Gastroesophageal sphincter (tissue), 4 donors: ENCODE measurements at regions not wholly inside any gene's neighbourhood (a gene's known extent, or its start where the extent isn't known, plus 50 kb on each side); places are given as distances from the start of the nearest gene placed in this dataset.

Experiments
- ATAC-seq: fragments of 150-250 bp; one replicate; pipeline ENCODE4 v1.9.1; 2016; ENCODE audit warnings: mild to moderate bottlenecking, moderate library complexity
- H3K27ac ChIP-seq, 4 donors: fragments of 200-600 bp; sonication (generic) in 3 of 4; 1 replicate in 3 of 4; 2 replicates in 1 of 4; pipeline ENCODE4 v1.5.1; 2016 to 2019
- H3K27me3 ChIP-seq: fragments of 200-600 bp; sonication (generic); one replicate; pipeline ENCODE4 v1.5.1; 2019
- H3K36me3 ChIP-seq, 2 donors: fragments of 200-600 bp; sonication (generic); one replicate each; pipeline ENCODE4 v1.5.1; 2019; ENCODE audit warnings: control low read depth in 1 of 2
- H3K4me1 ChIP-seq, 3 donors: fragments of 200-600 bp; sonication (generic); 1 replicate in 2 of 3; 2 replicates in 1 of 3; pipeline ENCODE4 v1.5.1; 2016 to 2019; ENCODE audit warnings: control low read depth in 2 of 3
- H3K4me3 ChIP-seq, 2 donors: fragments of 200-600 bp; sonication (generic); one replicate each; pipeline ENCODE4 v1.5.1; 2019; ENCODE audit warnings: mild to moderate bottlenecking in 1 of 2, moderate library complexity in 1 of 2
- H3K9me3 ChIP-seq, 3 donors: fragments of 200-600 bp; sonication (generic); one replicate each; pipeline ENCODE4 v1.5.1; 2017 to 2019; ENCODE audit warnings: control low read depth in 2 of 3
- EP300 ChIP-seq: sonication (generic); formaldehyde crosslinking; IDR thresholded peaks from one replicate; pipeline ENCODE4 v1.6.1; 2017; ENCODE audit warnings: antibody characterized with exemption, mild to moderate bottlenecking
- POLR2A ChIP-seq, 2 donors: fragments of 450-650 bp; IDR thresholded peaks; one replicate each; pipeline ENCODE4 v1.6.1; 2017; ENCODE audit warnings: antibody characterized with exemption in 2 of 2, mild to moderate bottlenecking in 2 of 2, moderate library complexity in 1 of 2
- POLR2AphosphoS5 ChIP-seq: sonication (generic); formaldehyde crosslinking; IDR thresholded peaks from one replicate; pipeline ENCODE4 v1.6.1; 2017; ENCODE audit warnings: antibody characterized with exemption
- WGBS, 2 donors: methylation state at CpG; one replicate each; pipeline ENCODE4 v1.1.5; 2018; ENCODE audit warnings: low coverage in 1 of 2; 5-methylcytosine and 5-hydroxymethylcytosine counted together
- TF ChIP-seq, protein P1 (sequence below), 4 experiments: fragments of 200-600 bp in 2 of 4; fragments of 450-650 bp in 2 of 4; sonication (generic) in 1 of 4; IDR thresholded peaks; one replicate each; pipeline ENCODE4 v1.5.1; 2017 to 2019; ENCODE audit warnings: antibody characterized with exemption in 4 of 4, mild to moderate bottlenecking in 2 of 4, moderate library complexity in 2 of 4

GRCh38 chr7:82757-83155 lies 109.6 kb upstream of the FAM20C start:
- no peak for ATAC-seq
- Histone ChIP-seq H3K27me3 (no peaks in the 10 kb centered on the region), H3K27ac (no peak overlapping the region), H3K4me1 (peaks cover 0 to 41% (median 8%) of the 10 kb centered on the region in 3 donors), H3K36me3 (no peaks in the 10 kb centered on the region), H3K4me3 (no peak overlapping the region), H3K9me3 (no peaks in the 10 kb centered on the region)
- 96% methylated on average over 11 of the region's 11 CpGs; no CpG with 5 or more reads in 1 of the 2 donors for WGBS, 2 donors
- TF ChIP-seq, protein P1, sequence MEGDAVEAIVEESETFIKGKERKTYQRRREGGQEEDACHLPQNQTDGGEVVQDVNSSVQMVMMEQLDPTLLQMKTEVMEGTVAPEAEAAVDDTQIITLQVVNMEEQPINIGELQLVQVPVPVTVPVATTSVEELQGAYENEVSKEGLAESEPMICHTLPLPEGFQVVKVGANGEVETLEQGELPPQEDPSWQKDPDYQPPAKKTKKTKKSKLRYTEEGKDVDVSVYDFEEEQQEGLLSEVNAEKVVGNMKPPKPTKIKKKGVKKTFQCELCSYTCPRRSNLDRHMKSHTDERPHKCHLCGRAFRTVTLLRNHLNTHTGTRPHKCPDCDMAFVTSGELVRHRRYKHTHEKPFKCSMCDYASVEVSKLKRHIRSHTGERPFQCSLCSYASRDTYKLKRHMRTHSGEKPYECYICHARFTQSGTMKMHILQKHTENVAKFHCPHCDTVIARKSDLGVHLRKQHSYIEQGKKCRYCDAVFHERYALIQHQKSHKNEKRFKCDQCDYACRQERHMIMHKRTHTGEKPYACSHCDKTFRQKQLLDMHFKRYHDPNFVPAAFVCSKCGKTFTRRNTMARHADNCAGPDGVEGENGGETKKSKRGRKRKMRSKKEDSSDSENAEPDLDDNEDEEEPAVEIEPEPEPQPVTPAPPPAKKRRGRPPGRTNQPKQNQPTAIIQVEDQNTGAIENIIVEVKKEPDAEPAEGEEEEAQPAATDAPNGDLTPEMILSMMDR (IDR thresholded peaks at IDR 0.05) = no peak
- TF ChIP-seq POLR2A (IDR thresholded peaks at IDR 0.05) = no peak
- no peak for TF ChIP-seq EP300
- TF ChIP-seq POLR2AphosphoS5 = no peak

- TF ChIP-seq EP300 (no peak), POLR2A (IDR thresholded peaks at IDR 0.05) (no peak), POLR2AphosphoS5 (no peak)
- TF ChIP-seq, protein P1 (IDR thresholded peaks at IDR 0.05) = no peak
- Histone ChIP-seq H3K36me3 (no peaks in the 10 kb centered on the region), H3K4me3 (no peak overlapping the region), H3K9me3 (no peaks in the 10 kb centered on the region), H3K4me1 (peaks cover 0 to 45% (median 8%) of the 10 kb centered on the region in 3 donors), H3K27me3 (no peaks in the 10 kb centered on the region), H3K27ac (no peak overlapping the region)
- WGBS, 2 donors = no CpG with 5 or more reads among the region's 12 CpGs
- ATAC-seq = no peak
These were observed 108.9 kb upstream of the FAM20C start for GRCh38 chr7:83441-83840.

DNA sequence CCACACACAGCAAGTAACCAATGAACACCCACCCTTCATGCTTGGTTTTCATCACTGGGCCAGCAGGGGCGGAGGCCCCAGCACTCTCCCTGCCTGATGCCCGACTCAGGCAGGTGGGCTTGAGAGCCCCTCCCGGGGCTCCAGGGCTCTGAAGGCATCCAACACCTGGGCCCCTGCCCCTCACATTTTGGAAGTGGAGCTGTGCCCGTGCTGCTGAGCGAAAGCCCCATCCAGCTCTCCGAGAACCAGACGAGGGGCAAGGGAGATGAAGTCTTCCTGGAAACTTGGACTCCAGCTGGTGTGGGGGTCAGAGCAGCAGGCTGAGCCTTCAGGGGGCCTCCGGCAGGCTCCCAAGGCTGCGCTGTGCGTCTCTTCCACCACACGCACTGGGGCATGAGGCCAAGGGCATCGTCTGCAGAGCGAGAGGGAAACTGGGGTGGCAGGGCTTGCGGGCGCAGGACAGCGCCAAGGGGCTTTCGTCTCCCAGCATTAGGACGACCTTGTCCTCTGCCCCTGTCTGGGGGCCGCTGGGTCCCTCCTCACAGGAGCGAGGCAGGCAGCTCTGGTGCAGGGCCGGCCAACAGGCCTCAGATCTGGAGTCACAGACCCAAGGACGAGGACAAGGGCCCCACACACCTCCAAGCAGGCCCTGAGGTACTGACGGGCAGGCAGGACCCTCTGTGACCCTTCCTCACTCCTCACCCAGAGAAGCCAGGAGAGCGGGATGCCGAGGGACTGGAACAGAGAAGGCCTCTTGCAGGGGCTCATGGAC lies 108.3 kb upstream of the FAM20C start:
- Histone ChIP-seq H3K27ac (no peak overlapping the region), H3K9me3 (no peaks in the 10 kb centered on the region), H3K27me3 (no peaks in the 10 kb centered on the region), H3K4me3 (no peak overlapping the region), H3K4me1 (peaks cover 0 to 51% (median 11%) of the 10 kb centered on the region in 3 donors), H3K36me3 (no peaks in the 10 kb centered on the region)
- TF ChIP-seq POLR2AphosphoS5 (no peak), EP300 (no peak), POLR2A (IDR thresholded peaks at IDR 0.05) (no peak)
- TF ChIP-seq, protein P1 (IDR thresholded peaks at IDR 0.05) = no peak
- ATAC-seq = no peak
- WGBS, 2 donors = 100% methylated on average over 2 of the region's 25 CpGs; no CpG with 5 or more reads in 1 of the 2 donors

- Histone ChIP-seq H3K27me3 (no peaks in the 10 kb centered on the region), H3K9me3 (no peaks in the 10 kb centered on the region), H3K4me3 (no peak overlapping the region), H3K27ac (no peak overlapping the region), H3K36me3 (no peaks in the 10 kb centered on the region), H3K4me1 (peaks cover 0 to 53% (median 17%) of the 10 kb centered on the region in 3 donors)
- TF ChIP-seq POLR2A (IDR thresholded peaks at IDR 0.05) = no peak
- TF ChIP-seq EP300 = no peak
- TF ChIP-seq, protein P1 (IDR thresholded peaks at IDR 0.05) = no peak
- no peak for ATAC-seq
- 83 to 96% methylated on average over 2 to 4 of the region's 11 CpGs for WGBS, 2 donors
These were observed 107.7 kb upstream of the FAM20C start for GRCh38 chr7:84633-85020.
